Activated CD8-positive, alpha-beta memory T cell treated with anti-CD3 and anti-CD28 coated beads for 48 hours (primary cell): ENCODE measurements at regions not wholly inside any gene's neighbourhood (a gene's known extent, or its start where the extent isn't known, plus 50 kb on each side); places are given as distances from the start of the nearest gene placed in this dataset.
"Not testable (repeated sequence)": the region's sequence is repeated elsewhere in the genome, so short reads cannot be mapped to it uniquely, and the experiment has no call there.

Experiments used
- DNase-seq, 3 experiments: peaks; one replicate each; pipeline ENCODE4 v3.0.0-alpha.2; 2020; ENCODE audit warnings: low read depth in 2 of 3, low spot score in 2 of 3

DNA sequence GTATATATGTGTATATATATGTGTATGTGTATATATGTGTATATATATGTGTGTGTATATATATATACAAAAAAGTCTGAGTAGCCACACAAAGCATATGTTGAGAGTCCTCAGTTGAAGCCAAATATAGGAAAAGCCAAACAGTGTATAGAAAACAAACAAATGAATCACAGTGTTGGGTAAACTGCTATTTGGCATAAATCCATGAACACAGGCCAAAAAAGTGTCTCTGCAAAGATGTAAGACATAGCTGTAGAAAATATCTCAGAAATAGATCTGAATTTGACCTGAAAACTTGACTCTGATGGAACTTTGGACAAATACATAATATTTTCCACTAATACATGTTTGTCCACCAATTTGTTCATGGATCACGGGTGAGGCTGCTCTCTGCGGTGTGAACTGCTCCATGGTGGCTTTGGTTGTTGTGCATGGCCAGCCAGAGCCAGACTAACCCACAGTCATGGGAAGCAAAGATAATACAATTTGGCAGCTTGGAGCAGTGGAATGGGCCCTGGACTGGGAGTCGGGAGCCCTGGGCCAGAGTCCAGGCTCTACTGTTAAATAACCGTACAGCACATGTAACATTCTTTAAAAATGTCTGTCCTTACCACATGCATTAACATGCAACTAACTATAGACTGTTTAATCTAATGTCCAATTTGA, 76.9 kb upstream of the EED start:
- no peak for DNase-seq

GRCh38 chr11:86166287-86166686, 78.3 kb upstream of the EED start:
- DNase-seq = not testable (repeated sequence)

GRCh38 chr11:86164106-86164505, 80.4 kb upstream of the EED start:
- DNase-seq = no peak

GRCh38 chr11:86163221-86163876, 81.2 kb upstream of the EED start:
- DNase-seq = not testable (repeated sequence)

DNA sequence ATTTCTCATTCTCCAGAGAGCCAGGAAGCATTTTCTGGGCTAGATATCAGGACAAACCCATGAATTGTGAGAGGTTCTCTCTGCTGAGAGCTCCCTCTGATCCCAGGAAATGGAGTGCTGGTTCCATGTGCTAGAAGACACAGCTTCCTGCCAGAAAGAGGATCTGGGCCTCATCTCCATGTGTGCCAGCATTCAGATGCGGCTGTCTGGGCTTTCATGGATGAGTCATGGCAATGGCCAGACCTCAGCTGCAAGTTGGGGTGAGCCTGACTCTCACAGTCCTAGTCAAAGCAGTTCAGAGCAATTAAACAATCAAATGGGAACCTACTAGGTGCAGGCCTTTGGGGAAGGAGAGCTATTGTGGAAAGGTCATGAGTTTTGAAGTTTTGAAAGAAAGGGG, 82.3 kb upstream of the EED start:
- no peak for DNase-seq

DNA sequence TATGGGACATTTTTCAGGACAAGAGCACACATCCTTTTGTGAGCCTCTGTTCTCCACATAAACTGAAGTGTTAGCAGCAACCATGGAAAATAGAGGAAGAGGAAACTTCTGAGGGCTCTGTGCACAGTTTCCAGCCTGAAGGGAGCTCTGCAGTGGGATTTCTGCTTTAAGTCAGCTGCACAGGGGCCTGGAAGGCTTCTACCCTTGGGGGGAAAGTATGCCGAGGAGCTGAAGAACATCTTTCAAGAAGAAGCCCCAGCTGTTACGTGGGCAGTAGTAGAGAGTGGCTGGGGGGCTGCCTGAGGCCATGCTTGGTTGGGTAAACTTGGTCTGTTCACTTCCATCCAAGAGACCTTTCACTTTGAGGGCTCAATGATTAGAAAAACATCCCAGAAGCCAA, 82.7 kb upstream of the EED start:
- no peak for DNase-seq

DNA sequence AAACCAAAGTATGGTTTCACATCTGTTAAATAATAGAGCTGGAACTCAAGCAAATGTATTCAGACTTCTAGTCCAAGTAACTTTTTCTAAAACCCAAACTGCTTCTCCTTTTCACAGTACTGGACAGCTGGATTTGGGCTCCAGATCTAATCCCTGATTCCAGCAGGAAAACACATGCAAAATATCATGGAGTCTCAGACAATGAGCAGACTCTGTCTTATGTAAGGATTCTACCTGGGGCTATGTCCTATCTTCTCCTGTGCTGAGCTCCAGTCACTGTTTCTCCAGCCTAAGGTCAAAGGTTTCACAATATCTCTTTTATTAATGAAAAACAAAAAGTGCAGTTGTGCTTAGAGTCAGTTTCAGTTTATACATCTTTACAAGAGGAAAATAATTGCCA, 83.2 kb upstream of the EED start:
- DNase-seq = no peak

DNA sequence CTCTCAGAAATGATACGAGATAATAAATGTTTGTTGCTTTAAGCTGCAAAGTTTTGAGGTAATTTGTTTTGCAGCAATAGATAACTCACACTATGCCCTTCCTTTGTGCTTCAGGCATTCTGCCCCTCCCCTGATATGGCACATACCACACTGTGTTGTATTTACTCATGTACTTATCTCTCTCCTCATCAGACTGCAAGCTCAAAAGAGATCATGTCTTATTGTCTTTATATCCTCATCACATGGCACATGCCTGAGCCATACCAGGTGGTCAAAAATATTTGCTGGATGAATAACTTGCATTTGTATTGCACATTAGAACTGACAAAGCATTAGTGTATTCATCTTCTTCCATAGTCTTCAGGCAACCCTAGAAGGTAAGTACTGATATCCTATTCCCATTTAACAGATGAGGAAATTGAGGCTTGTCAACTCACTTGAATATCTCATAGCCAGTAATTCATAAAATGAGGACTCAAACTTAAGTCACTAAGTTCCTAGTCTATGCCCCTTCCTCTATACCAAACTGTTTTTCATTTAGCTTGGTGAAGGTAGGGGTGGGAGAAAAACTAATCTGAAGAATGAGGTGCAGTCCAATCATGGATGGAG, 83.9 kb upstream of the EED start:
- no peak for DNase-seq

GRCh38 chr11:86159581-86159891, 85.0 kb upstream of the EED start:
- no peak for DNase-seq

- no peak for DNase-seq
These were observed 85.6 kb upstream of the EED start for GRCh38 chr11:86158704-86159580.

- DNase-seq = no peak
These were observed 86.7 kb upstream of the EED start for GRCh38 chr11:86157797-86158378.

GRCh38 chr11:86156397-86156955, 87.6 kb upstream of the PICALM start:
- DNase-seq = no peak

DNA sequence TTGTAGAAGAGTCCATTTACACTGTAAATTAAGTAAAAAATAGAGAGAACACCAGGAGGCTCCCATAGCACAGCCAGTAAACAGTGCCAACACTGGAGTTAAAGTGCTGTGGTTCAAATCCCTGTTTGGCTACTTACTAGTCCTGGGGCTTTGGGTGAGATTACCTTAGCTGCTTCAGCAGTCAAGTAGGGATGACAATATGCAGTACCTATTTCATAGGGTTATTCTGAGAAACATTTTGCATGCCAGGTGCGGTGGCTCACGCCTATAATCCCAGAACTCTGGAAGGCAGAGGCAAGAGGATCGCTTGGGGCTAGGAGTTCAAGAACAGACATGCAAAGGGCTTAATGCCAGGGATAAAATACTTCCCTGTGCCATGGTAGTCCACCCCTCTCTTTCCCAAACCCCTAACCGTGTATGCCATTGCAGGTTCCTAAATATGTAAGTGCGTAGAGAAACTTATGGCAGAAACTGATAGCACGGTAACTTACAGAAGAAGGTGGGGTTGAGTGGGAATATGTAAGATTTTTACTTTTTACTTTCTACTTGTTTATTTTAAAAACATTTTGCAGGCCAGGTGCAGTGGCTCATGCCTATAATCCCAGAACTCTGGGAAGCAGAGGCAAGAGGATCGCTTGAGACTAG, 86.4 kb upstream of the PICALM start:
- DNase-seq = no peak

DNA sequence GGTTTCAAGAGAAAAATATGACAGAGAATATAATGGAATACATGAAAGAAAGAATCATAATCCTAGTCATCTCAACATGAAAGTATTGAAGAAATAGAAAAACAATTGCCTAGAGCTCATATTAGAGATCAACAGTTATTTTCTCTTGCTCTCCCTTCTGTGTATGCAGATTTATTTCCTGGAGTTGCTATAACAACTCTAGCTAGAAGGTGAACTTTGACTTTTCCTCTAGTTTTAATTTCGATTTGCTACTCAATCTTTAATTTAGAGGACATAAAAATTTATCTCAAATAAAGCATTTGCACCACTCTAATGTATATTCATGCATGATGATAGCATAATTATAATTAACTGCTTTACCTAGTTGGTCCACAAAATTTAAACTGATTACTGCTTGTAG, 84.6 kb upstream of the PICALM start:
- DNase-seq = no peak

DNA sequence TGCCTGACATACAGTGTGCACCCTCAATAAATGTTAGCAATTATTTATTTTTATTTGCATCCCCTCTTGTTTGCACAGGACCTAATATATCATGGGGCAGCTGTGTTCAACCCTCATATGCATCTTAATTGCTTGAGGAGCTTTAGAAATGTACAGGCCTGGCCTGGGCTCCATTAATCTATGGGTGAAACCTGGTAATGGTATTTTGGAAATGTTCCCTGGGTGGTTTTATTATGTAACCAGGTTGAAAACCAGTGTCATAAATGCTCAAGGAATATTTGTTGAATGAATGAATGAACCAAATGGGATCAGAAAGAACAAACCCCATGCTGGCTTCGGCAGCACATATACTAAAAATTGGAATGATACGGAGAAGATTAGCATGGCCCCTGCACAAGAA, 84.0 kb upstream of the PICALM start:
- DNase-seq = no peak

- DNase-seq = no peak
These were observed 83.3 kb upstream of the PICALM start for GRCh38 chr11:86152006-86152862.

DNA sequence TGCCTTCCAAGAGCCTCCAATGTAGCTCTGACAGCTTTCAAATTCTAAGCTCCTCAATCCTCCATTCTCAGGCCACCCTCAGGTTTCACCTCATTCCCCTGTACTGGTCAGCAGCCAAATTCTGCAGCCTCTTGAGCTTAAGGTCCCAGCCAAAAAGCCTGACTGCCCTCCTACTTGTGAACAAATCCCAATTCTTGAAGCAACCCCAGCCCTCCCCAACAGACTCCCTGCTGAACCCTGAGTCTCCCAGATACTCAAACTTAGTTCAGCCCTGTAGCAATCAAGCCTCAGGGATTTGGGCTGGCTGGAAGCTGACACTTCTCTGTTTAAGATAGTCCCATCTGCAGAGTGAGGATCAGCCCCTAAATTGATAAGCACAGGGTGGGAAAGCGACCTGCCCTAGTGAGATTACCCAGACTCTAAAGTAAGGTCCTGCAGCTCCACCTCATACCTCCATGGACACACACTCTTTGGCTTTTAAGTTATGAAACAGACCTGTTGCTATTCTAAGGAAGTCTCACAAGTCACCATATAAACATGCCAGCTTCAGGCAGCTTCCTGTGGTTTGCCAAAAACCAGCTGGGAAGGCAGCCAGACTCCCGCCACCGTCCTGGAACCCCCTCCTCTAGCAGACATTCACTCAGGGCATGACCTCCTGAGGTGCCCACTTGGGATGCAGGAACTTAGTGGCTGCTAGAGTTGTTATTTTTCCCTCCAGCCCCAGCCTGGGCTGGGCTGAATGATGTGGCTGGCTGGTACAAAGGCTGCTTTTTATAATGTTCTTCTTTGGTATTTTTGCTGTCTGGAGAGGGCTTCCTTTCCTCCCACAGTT, 82.5 kb upstream of the PICALM start:
- DNase-seq = no peak

DNA sequence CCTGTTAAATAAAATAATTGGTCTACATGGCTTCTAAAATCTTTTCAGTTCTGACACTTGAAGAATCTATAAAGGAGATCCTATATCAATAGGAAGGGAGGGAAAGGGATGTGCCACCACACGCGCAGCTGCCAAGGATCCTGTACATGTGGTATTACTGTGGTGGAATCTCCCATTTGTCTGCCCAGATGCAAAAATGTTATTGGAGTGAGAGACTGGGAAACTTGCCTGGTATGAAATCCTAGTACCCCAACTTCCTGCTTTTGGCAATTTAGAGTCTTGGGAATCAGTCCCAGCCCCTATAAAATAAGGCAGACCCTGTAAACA, 81.9 kb upstream of the PICALM start:
- DNase-seq = no peak

GRCh38 chr11:86149792-86150191, 80.9 kb upstream of the PICALM start:
- DNase-seq = no peak
